Neural progenitor cell (in vitro differentiated cells): ENCODE measurements at regions not wholly inside any gene's neighbourhood (a gene's known extent, or its start where the extent isn't known, plus 50 kb on each side); places are given as distances from the start of the nearest gene placed in this dataset.

Experiments
- EZH2phosphoT487 ChIP-seq: fragments of 200-600 bp; sonication (generic); IDR thresholded peaks from 2 replicates; pipeline ENCODE4 v1.6.1; 2017; ENCODE audit warnings: antibody characterized with exemption
- TF ChIP-seq, protein P1 (sequence below): fragments of 200-600 bp; sonication (generic); IDR thresholded peaks from 2 replicates; pipeline ENCODE4 v1.5.1; 2017; ENCODE audit warnings: antibody characterized with exemption, mild to moderate bottlenecking

DNA sequence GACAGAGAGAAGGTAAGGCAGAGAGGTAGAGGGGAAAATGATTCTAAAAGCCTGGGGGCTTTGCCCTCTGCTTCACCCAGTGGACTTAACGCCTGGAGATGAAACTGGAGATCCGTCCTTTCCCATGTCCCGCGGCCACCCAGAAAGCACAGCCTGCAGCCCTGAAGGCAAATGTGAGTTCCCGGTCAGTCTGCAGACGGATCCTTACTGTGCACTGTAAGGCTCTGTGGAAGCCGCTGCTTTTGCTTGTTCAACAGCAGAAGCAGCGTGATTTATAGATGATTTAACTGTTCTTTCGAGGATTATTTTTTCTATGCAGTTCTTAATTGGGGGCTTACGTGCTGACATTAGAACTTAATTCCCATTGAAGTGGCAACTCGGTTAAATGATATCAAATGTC, 290.4 kb downstream of the FOXL1 start:
- TF ChIP-seq, protein P1, sequence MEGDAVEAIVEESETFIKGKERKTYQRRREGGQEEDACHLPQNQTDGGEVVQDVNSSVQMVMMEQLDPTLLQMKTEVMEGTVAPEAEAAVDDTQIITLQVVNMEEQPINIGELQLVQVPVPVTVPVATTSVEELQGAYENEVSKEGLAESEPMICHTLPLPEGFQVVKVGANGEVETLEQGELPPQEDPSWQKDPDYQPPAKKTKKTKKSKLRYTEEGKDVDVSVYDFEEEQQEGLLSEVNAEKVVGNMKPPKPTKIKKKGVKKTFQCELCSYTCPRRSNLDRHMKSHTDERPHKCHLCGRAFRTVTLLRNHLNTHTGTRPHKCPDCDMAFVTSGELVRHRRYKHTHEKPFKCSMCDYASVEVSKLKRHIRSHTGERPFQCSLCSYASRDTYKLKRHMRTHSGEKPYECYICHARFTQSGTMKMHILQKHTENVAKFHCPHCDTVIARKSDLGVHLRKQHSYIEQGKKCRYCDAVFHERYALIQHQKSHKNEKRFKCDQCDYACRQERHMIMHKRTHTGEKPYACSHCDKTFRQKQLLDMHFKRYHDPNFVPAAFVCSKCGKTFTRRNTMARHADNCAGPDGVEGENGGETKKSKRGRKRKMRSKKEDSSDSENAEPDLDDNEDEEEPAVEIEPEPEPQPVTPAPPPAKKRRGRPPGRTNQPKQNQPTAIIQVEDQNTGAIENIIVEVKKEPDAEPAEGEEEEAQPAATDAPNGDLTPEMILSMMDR: no peak
- no peak for TF ChIP-seq EZH2phosphoT487
